HG02852 (cell line): ENCODE measurements at regions not wholly inside any gene's neighbourhood (a gene's known extent, or its start where the extent isn't known, plus 50 kb on each side); places are given as distances from the start of the nearest gene placed in this dataset.
"Not testable (repeated sequence)": the region's sequence is repeated elsewhere in the genome, so short reads cannot be mapped to it uniquely, and the experiment has no call there.

Experiments
- ATAC-seq: cut with Tn5 transposase; IDR thresholded peaks from one replicate; pipeline ENCODE4 v1.9.1; 2021; ENCODE audit warnings: mild to moderate bottlenecking, moderate library complexity; ENCODE audit not compliant: unreplicated experiment

- ATAC-seq: no peak
These were observed 143.5 kb upstream of the MMADHC start for GRCh38 chr2:149731079-149731478.

- no peak for ATAC-seq
These were observed 142.0 kb upstream of the MMADHC start for GRCh38 chr2:149729586-149729985.

GRCh38 chr2:149727927-149728326 is 140.4 kb upstream of the MMADHC start:
- no peak for ATAC-seq

- no peak for ATAC-seq
These were observed 137.7 kb upstream of the MMADHC start for GRCh38 chr2:149725234-149725633.

- no peak for ATAC-seq
These were observed 136.5 kb upstream of the MMADHC start for GRCh38 chr2:149724091-149724490.

DNA sequence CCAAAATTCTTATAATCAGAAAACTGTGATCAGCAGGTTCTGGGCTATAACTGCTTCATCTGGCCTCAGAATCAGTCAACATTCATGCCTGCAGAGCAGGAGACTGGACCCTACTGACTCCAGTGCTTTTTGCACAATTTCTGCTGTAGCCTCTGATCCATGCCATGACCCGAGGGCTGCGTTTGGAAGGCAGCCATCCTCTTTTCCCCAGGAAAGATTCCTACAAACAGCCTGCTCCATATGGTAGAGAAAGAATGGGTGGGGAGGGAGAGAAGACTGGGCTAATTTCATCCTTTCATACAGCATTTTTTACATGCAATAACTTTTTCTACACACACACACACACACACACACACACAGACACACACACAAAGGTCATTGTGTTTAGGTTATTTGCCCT is 133.0 kb upstream of the MMADHC start:
- ATAC-seq: no peak

DNA sequence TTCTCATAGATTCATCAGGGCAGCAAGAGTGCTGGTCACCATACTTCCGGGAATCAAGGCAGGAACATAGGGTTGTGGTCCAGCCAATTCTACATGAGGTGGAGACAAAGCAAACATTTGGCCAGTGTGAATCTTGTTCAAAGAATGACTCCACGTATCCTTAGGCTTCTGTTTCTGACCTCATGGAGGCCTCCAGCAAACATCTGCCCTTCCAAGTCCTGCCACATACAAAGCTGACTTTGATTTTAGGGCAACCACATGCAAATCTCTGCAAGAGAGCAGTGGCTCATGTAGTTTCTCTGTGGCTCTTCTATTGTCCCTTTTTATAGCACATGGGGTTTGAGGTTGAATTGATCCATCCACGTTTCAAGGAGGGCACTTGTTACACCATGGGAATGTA is 132.1 kb upstream of the MMADHC start:
- no peak for ATAC-seq

- no peak for ATAC-seq
These were observed 129.1 kb upstream of the MMADHC start for GRCh38 chr2:149716687-149717086.

GRCh38 chr2:149715894-149716293 is 128.3 kb upstream of the MMADHC start:
- ATAC-seq: no peak

- ATAC-seq: no peak
These were observed 127.5 kb upstream of the MMADHC start for GRCh38 chr2:149715005-149715592.

GRCh38 chr2:149709496-149710263 is 122.1 kb upstream of the MMADHC start:
- no peak for ATAC-seq

DNA sequence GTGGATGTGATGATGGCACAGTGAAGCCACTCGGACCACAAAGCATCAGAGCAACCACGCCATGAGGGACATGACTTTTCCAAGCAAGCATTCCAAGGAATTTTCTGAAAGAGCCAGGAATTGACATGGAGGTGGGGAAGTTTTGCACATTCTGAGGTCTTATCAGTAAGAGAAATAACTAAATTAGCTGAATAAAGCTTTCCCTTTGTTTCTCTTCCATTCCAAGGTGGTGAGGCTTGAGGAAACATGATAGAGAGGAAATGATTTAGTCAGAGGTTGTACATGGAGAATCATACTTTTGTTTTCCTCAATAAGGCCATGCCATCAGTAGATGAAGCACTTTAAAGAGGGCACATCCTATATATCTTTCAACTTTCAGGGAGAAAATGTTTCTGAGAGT is 115.7 kb upstream of the MMADHC start:
- no peak for ATAC-seq

GRCh38 chr2:149702571-149702970 is 115.0 kb upstream of the MMADHC start:
- no peak for ATAC-seq

DNA sequence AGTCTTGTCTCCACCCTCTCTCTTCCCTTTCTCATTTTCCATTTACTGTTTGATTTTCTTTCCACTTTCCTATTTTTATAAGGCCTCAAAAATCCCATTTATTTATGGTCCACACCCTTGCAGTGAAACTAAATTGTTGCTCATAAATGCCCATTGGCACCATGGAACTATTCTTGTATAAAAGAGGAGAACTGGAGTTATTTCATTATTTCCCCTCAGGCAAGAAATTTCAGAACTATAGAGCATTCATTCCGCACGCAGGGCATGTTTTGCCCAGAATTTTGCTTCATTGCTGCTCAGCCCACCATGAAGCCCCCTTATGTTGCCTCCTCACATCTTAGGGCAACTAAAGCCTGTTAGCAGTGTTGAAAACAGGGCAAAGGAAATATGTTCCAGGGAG is 113.7 kb upstream of the MMADHC start:
- no peak for ATAC-seq

GRCh38 chr2:149692961-149693396 is 105.4 kb upstream of the MMADHC start:
- no peak for ATAC-seq

- no peak for ATAC-seq
These were observed 103.2 kb upstream of the MMADHC start for GRCh38 chr2:149690825-149691224.

GRCh38 chr2:149687052-149687427 is 99.5 kb upstream of the MMADHC start:
- ATAC-seq: no peak

- ATAC-seq: no peak
These were observed 98.8 kb upstream of the MMADHC start for GRCh38 chr2:149686136-149687051.

DNA sequence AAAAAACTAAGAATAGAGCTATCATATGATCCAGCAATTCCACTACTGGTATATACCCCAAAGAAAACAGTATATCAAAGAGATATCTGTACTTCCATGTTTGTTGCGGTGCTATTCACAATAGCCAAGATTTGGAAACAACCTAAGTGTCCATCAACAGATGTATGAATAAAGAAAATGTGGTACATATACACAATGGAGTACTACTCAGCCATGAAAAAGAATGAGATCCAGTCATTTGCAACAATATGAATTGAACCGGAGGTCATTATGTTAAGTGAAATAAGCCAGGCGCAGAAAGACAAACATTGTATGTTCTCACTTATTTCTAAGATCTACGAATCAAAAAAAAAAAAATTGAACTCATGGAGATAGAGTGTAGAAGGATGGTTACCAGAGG is 97.8 kb upstream of the MMADHC start:
- ATAC-seq: not testable (repeated sequence)

DNA sequence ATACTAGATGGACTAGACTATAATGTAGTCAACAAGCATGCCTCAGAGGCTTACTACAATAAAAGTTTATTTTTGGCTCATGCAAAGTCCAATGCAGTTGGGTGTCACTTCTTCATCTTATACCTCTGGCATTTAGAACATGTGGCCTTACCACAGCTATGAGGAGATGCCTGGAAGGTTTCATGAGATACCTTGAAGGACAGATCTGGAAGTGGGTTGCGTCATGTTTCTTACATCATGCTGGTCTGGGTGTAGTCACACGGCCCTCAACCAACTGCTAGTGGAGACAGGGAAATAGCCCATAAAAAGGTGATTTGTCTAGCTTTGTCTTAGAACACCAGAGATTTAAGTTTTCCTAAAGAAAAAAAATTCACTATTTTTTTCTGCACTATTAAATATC is 91.7 kb upstream of the MMADHC start:
- ATAC-seq: no peak

DNA sequence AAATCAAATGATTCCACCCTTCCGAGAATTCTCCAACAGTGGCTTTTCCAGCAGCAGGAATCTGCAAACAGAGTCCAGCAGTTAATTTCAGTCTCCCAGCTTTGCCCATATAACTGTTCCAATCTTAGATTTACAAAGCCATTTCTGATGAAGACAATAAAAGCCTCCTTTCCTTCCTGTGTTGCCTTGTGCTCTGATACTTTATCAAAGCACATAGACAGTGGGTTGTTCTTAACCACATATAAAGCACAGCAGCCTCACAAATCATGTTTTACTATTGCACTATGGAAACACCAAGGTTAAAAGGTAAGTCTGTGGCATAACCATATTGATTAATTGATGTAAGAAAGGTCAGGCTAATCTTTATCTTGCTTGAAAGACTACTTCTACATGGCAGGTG is 89.8 kb upstream of the MMADHC start:
- no peak for ATAC-seq

GRCh38 chr2:149670086-149670485 is 82.5 kb upstream of the MMADHC start:
- no peak for ATAC-seq
